ENCODE measurements at regions not wholly inside any gene's neighbourhood (a gene's known extent, or its start where the extent isn't known, plus 50 kb on each side); places are given as distances from the start of the nearest gene placed in this dataset.
"Not testable (repeated sequence)": the region's sequence is repeated elsewhere in the genome, so short reads cannot be mapped to it uniquely, and the experiment has no call there.

- no peak for DNase-seq (ENCODE audit: low read depth)
These were observed 2689.2 kb downstream of the PCDH9 start for GRCh38 chr13:64540976-64541375.

GRCh38 chr13:64540468-64540867 lies 2689.7 kb downstream of the PCDH9 start:
- DNase-seq (ENCODE audit: low read depth), result no peak

GRCh38 chr13:64538711-64539110 lies 2691.4 kb downstream of the PCDH9 start:
- DNase-seq (ENCODE audit: low read depth), result no peak

- DNase-seq (ENCODE audit: low read depth), result no peak
These were observed 2695.8 kb downstream of the PCDH9 start for GRCh38 chr13:64534302-64534701.

GRCh38 chr13:64531400-64531799 lies 2698.7 kb downstream of the PCDH9 start:
- no peak for DNase-seq (ENCODE audit: low read depth)

- DNase-seq (ENCODE audit: low read depth), result no peak
These were observed 2700.2 kb downstream of the PCDH9 start for GRCh38 chr13:64529874-64530485.

GRCh38 chr13:64528838-64529237 lies 2701.3 kb downstream of the PCDH9 start:
- no peak for DNase-seq (ENCODE audit: low read depth)

GRCh38 chr13:64527561-64527960 lies 2702.6 kb downstream of the PCDH9 start:
- no peak for DNase-seq (ENCODE audit: low read depth)

GRCh38 chr13:64525687-64526086 lies 2704.4 kb downstream of the PCDH9 start:
- DNase-seq (ENCODE audit: low read depth), result no peak

GRCh38 chr13:64510747-64511146 lies 2719.4 kb downstream of the PCDH9 start:
- DNase-seq (ENCODE audit: low read depth), result no peak

- DNase-seq (ENCODE audit: low read depth), result no peak
These were observed 2723.9 kb downstream of the PCDH9 start for GRCh38 chr13:64506246-64506645.

GRCh38 chr13:64505336-64505910 lies 2724.7 kb downstream of the PCDH9 start:
- DNase-seq (ENCODE audit: low read depth), result no peak

- no peak for DNase-seq (ENCODE audit: low read depth)
These were observed 2741.4 kb downstream of the PCDH9 start for GRCh38 chr13:64488731-64489130.

- no peak for DNase-seq (ENCODE audit: low read depth)
These were observed 2747.8 kb downstream of the PCDH9 start for GRCh38 chr13:64482373-64482772.

GRCh38 chr13:64480672-64481071 lies 2749.5 kb downstream of the PCDH9 start:
- DNase-seq (ENCODE audit: low read depth), result no peak

- no peak for DNase-seq (ENCODE audit: low read depth)
These were observed 2749.9 kb downstream of the PCDH9 start for GRCh38 chr13:64480211-64480610.

GRCh38 chr13:64477146-64477545 lies 2753.0 kb downstream of the PCDH9 start:
- no peak for DNase-seq (ENCODE audit: low read depth)

GRCh38 chr13:64476041-64476568 lies 2754.0 kb downstream of the PCDH9 start:
- DNase-seq (ENCODE audit: low read depth), result not testable (repeated sequence)

- peak; percentile 37 for DNase-seq (ENCODE audit: low read depth)
These were observed 2758.2 kb downstream of the PCDH9 start for GRCh38 chr13:64471916-64472315.

- DNase-seq (ENCODE audit: low read depth), result no peak
These were observed 2759.4 kb downstream of the PCDH9 start for GRCh38 chr13:64470751-64471150.

- DNase-seq (ENCODE audit: low read depth), result no peak
These were observed 2770.4 kb downstream of the PCDH9 start for GRCh38 chr13:64459778-64460177.

GRCh38 chr13:64457976-64458375 lies 2772.2 kb downstream of the PCDH9 start:
- no peak for DNase-seq (ENCODE audit: low read depth)

- no peak for DNase-seq (ENCODE audit: low read depth)
These were observed 2775.0 kb downstream of the PCDH9 start for GRCh38 chr13:64455124-64455523.

GRCh38 chr13:64453831-64454230 lies 2776.3 kb downstream of the PCDH9 start:
- DNase-seq (ENCODE audit: low read depth), result no peak

Data from renal cortical epithelial cell (primary cell).